ENCODE measurements at regions not wholly inside any gene's neighbourhood (a gene's known extent, or its start where the extent isn't known, plus 50 kb on each side); places are given as distances from the start of the nearest gene placed in this dataset.

- H3K4me3 ChIP-seq (ENCODE audit: low read length): no peak overlapping the region
- H3K4me1 Mint-ChIP-seq (ENCODE audit: low read depth): no peaks in the 10 kb centered on the region
- POLR2A ChIA-PET: no interaction called here
- H3K4me3 Mint-ChIP-seq: no peak overlapping the region
- H3K36me3 ChIP-seq (ENCODE audit: insufficient read depth, low read length): no peaks in the 10 kb centered on the region
- H3K27me3 Mint-ChIP-seq: no peaks in the 10 kb centered on the region
- no peaks in the 10 kb centered on the region for H3K27me3 ChIP-seq (ENCODE audit: control insufficient read depth in 1 of 2, insufficient read depth in 2 of 2, low read length in 2 of 2)
- DNase-seq (no peak), ATAC-seq (ENCODE audit: poor library complexity) (no peak)
- H3K9me3 ChIP-seq (ENCODE audit: control insufficient read depth in 1 of 2, insufficient read depth in 1 of 2, low read length in 2 of 2): peaks cover 0 to 26% of the 10 kb centered on the region in 2 experiments
- H3K36me3 Mint-ChIP-seq (ENCODE audit: low read depth): peaks cover 39% of the 10 kb centered on the region
- no peak overlapping the region for H3K27ac ChIP-seq (ENCODE audit: low read depth in 1 of 2, low read length in 2 of 2)
- intact Hi-C loops (cut with DNase I, micrococcal nuclease): no loop called here
- peaks cover 2% of the 10 kb centered on the region for H3K9me3 Mint-ChIP-seq
- CTCF ChIA-PET: no interaction called here
- no peaks in the 10 kb centered on the region for H3K4me1 ChIP-seq (ENCODE audit: insufficient read depth, low read length)
- TF ChIP-seq CTCF (IDR thresholded peaks at IDR 0.05): no peak
- no peak overlapping the region for H3K27ac Mint-ChIP-seq
These were observed 61.1 kb upstream of the IGFBP3 start for GRCh38 chr7:45982132-45982531.

GRCh38 chr7:45980973-45981372 lies 59.9 kb upstream of the IGFBP3 start:
- peaks cover 2% of the 10 kb centered on the region for H3K9me3 Mint-ChIP-seq
- no peak overlapping the region for H3K4me3 Mint-ChIP-seq
- H3K36me3 Mint-ChIP-seq (ENCODE audit: low read depth): peaks cover 39% of the 10 kb centered on the region
- ChIA-PET POLR2A (no interaction called here), CTCF (no interaction called here)
- Histone ChIP-seq H3K27ac (ENCODE audit: low read depth in 1 of 2, low read length in 2 of 2) (no peak overlapping the region), H3K27me3 (ENCODE audit: control insufficient read depth in 1 of 2, insufficient read depth in 2 of 2, low read length in 2 of 2) (no peaks in the 10 kb centered on the region), H3K9me3 (ENCODE audit: control insufficient read depth in 1 of 2, insufficient read depth in 1 of 2, low read length in 2 of 2) (peaks cover 0 to 18% of the 10 kb centered on the region in 2 experiments), H3K36me3 (ENCODE audit: insufficient read depth, low read length) (no peaks in the 10 kb centered on the region), H3K4me1 (ENCODE audit: insufficient read depth, low read length) (no peaks in the 10 kb centered on the region), H3K4me3 (ENCODE audit: low read length) (no peak overlapping the region)
- ATAC-seq (ENCODE audit: poor library complexity): no peak
- intact Hi-C loops (cut with DNase I, micrococcal nuclease): no loop called here
- no peak overlapping the region for H3K27ac Mint-ChIP-seq
- TF ChIP-seq CTCF (IDR thresholded peaks at IDR 0.05): no peak
- H3K4me1 Mint-ChIP-seq (ENCODE audit: low read depth): no peaks in the 10 kb centered on the region
- H3K27me3 Mint-ChIP-seq: no peaks in the 10 kb centered on the region
- DNase-seq: no peak

DNA sequence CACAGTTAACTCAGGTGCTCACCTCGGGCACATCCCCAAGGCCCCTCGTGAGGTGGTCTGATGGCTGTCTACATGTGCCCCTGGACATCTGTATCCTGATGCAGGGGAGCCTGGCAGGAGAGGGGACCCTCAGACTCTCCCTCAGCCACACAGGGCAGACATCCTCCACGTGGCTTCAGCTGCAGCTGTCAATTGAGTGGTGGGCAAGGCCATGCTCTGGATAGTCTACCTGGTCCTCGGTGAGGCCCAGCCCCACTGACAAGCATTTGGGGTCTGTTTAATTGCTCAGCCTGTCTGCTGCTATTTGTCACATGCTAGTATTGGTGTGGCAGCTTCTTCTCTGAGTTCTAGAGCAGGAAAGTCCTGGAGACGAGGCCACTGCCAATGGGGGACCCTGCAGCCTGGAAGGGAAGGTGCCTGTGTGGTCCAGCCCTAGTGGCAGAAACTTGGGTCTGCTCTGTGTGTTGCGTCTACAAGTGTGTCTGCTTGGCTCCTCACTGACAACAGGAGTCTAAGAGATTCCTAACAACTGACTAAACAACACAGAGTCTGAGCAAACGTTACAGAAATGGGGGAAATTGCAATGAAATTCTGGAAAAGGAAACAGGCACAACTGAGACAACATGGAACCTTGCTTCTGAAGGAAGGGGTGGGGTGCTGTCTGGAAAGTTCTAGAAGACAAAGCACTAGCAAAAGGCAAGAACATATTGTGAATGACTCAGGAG lies 59.3 kb upstream of the IGFBP3 start:
- Histone ChIP-seq H3K27me3 (ENCODE audit: control insufficient read depth in 1 of 2, insufficient read depth in 2 of 2, low read length in 2 of 2) (no peaks in the 10 kb centered on the region), H3K9me3 (ENCODE audit: control insufficient read depth in 1 of 2, insufficient read depth in 1 of 2, low read length in 2 of 2) (peaks cover 0 to 21% of the 10 kb centered on the region in 2 experiments), H3K36me3 (ENCODE audit: insufficient read depth, low read length) (no peaks in the 10 kb centered on the region), H3K4me1 (ENCODE audit: insufficient read depth, low read length) (no peaks in the 10 kb centered on the region), H3K4me3 (ENCODE audit: low read length) (no peak overlapping the region), H3K27ac (ENCODE audit: low read depth in 1 of 2, low read length in 2 of 2) (no peak overlapping the region)
- Mint-ChIP-seq H3K4me3 (no peak overlapping the region), H3K36me3 (ENCODE audit: low read depth) (peaks cover 39% of the 10 kb centered on the region), H3K27ac (no peak overlapping the region), H3K27me3 (no peaks in the 10 kb centered on the region), H3K9me3 (peaks cover 2% of the 10 kb centered on the region), H3K4me1 (ENCODE audit: low read depth) (no peaks in the 10 kb centered on the region)
- intact Hi-C loops (cut with DNase I, micrococcal nuclease): no loop called here
- CTCF ChIA-PET: no interaction called here
- no peak for TF ChIP-seq CTCF (IDR thresholded peaks at IDR 0.05)
- ATAC-seq (ENCODE audit: poor library complexity): no peak
- POLR2A ChIA-PET: no interaction called here
- DNase-seq: no peak

Data from CD4-positive, alpha-beta T cell (primary cell).